D721Med (cell line): ENCODE measurements at regions not wholly inside any gene's neighbourhood (a gene's known extent, or its start where the extent isn't known, plus 50 kb on each side); places are given as distances from the start of the nearest gene placed in this dataset.

Experiments
- DNase-seq: peaks from one replicate; pipeline ENCODE4 v3.0.0; 2011; ENCODE audit warnings: low spot score; ENCODE audit not compliant: insufficient read length
- FAIRE-seq: peaks from 2 replicates; lab custom pipeline; 2011; peaks lifted over from hg19 to GRCh38; lab: Jason Lieb, UNC
- TF ChIP-seq, protein P1 (sequence below): IDR thresholded peaks from 2 replicates; pipeline ENCODE4 v1.5.1; 2012; ENCODE audit warnings: mild to moderate bottlenecking, control low read depth; ENCODE audit not compliant: insufficient read depth; ENCODE audit errors: missing control alignments

GRCh38 chr14:104385111-104385510 is 194.5 kb upstream of the C14orf180 start:
- TF ChIP-seq, protein P1, sequence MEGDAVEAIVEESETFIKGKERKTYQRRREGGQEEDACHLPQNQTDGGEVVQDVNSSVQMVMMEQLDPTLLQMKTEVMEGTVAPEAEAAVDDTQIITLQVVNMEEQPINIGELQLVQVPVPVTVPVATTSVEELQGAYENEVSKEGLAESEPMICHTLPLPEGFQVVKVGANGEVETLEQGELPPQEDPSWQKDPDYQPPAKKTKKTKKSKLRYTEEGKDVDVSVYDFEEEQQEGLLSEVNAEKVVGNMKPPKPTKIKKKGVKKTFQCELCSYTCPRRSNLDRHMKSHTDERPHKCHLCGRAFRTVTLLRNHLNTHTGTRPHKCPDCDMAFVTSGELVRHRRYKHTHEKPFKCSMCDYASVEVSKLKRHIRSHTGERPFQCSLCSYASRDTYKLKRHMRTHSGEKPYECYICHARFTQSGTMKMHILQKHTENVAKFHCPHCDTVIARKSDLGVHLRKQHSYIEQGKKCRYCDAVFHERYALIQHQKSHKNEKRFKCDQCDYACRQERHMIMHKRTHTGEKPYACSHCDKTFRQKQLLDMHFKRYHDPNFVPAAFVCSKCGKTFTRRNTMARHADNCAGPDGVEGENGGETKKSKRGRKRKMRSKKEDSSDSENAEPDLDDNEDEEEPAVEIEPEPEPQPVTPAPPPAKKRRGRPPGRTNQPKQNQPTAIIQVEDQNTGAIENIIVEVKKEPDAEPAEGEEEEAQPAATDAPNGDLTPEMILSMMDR = no peak
- no peak for DNase-seq
- no peak for FAIRE-seq

DNA sequence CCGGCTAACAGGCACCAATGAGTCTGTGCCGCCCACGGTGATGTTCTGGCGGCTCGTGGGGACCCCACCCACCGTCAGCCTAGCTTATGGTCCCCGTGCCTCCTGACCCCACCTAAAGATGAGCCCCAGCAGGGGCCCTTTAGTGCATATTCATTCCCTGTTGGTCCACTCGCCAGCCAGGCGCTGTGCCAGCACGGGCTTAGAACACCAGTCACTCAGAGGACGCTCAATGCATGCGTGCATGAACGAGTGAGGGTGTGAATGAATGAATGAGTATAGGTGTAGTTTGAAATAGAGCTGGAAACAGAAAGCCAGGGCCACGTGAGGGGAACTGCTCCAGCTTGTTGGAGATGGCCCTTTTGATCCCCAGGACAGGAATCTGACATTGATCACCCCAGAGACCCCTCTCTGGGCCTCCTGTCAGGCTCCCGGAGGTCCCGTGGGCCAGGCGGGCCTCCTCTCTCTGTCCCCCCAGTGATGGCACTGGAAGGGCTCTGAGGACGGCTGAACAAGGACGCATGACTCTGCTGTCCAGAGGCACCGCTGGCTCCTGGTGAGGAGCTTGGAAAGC is 193.9 kb upstream of the C14orf180 start:
- FAIRE-seq (no peak), DNase-seq (no peak)
- TF ChIP-seq, protein P1 = no peak

GRCh38 chr14:104386151-104386841 is 193.3 kb upstream of the C14orf180 start:
- FAIRE-seq (no peak), DNase-seq (no peak)
- TF ChIP-seq, protein P1 = no peak

DNA sequence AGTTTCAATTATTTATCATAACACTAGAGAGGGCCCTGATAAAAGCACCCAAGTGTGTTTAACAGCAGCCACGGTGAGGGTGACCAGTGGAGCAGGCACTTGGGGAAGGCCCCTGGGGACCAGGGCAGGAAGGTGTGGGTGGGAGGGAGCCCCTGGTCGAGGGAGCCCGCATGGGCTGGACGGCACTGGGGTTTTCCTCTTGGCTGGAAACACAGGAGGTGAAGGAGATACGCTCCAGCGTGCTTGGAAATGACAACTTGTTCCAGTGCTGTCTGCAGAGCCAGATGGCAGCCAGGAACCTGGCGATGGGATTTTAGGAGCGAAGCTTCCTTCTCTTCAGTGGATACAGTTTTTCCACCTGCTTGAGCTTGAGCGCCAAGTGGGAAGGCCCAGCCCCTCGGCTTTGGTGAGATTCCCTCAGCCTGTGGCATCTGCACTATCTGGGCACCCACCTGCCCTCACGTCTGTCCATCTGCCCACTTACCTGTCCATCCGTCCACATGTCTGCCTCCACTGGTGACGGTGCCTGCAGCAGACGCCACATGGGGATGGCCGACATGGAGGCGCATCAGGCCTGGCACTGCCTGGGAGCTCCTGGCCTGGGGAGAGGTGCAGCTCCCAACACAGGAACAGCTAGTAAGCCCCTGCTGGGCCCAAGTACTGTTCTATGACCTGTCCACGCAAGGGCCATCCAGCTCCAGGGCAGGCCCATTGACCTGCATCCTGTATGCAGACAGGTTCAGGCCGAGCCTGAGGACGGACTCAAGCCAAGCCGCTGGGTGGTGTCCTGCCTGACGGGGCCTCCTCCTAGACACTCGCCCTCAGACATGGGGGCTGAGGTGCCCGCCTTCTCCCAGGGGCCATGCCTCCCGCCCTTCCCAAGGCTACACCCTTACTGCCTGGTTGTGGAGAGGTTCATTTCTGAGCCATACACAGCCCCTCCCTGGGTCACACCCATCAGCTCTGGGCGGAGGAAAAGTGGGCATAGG is 192.2 kb upstream of the C14orf180 start:
- no peak for FAIRE-seq
- TF ChIP-seq, protein P1 = no peak
- no peak for DNase-seq

- no peak for DNase-seq
- FAIRE-seq = no peak
- TF ChIP-seq, protein P1 = no peak
Measured at GRCh38 chr14:104388011-104388521, 191.5 kb upstream of the C14orf180 start.

DNA sequence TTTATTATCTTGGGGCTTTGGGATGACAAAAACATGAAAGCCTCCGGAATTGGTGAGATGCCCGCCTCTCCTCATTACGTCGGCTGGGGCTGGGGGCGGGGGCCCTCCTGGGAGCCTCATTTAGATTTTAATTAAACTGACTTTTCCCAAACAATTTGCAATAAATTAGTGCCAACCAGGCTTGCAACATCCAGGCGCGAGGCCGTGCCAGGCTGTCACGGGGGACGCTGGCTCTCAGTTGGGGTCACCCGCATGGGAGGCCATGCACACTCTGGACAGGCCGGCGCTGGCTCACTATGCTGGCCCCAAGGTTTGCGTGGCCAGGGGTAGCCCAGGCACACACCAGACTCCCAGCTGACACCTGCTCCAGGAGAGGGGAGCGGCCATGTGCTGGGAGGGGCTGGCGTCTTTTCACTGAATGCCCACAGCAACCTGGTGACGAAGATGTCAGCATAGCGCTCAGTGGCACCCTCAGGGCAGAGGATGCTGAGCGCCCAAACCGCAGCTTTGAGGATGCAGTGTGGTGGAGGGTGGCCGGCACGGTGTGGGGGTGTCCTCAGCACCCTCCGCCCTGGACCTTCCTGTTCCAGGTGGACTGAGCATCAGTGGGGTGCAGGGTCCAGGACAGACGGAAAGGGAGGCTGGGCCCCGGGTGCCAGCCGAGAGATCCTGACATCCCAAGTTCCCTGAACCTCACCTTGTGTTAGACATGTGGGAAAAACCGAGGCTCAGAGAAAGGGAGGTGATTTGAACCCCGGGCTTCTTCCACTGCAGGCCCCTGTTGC is 190.8 kb upstream of the C14orf180 start:
- FAIRE-seq (no peak), DNase-seq (no peak)
- TF ChIP-seq, protein P1 = no peak
